K562 (cell line): ENCODE measurements at regions not wholly inside any gene's neighbourhood (a gene's known extent, or its start where the extent isn't known, plus 50 kb on each side); places are given as distances from the start of the nearest gene placed in this dataset.

Source experiments
- ATAC-seq: fragments of 200-7000 bp; cut with Tn5 transposase; 3 replicates; pipeline ENCODE4 v1.9.1; 2020; ENCODE audit warnings: moderate library complexity
- BruUV-seq: library from RNA; stranded (reverse); fragments of 400-500 nt; replicated peaks from 2 replicates; lab custom pipeline; 2021; lab: Mats Ljungman, UMichigan
- CTCF ChIA-PET: fragments of 300-600 bp; formaldehyde crosslinking; extraction: SDS; loops from one replicate; lab custom pipeline; 2021; ENCODE audit warnings: low intra/inter-chr PET ratio; lab: Yijun Ruan, JAX
- POLR2A ChIA-PET: fragments of 300-600, 350-650 bp; sonication (Branson Sonifier 250); formaldehyde crosslinking; extraction: SDS; loops from one replicate; lab custom pipeline; 2021; ENCODE audit warnings: antibody characterized with exemption, inconsistent platforms; lab: Yijun Ruan, JAX
- DNase-seq, 4 experiments: peaks; one replicate each; pipeline versions ENCODE4 v3.0.0 to v3.0.0-alpha.2; 2011 to 2018; ENCODE audit warnings: low spot score in 3 of 4, mixed read lengths in 3 of 4; ENCODE audit errors: extremely low read depth in 1 of 4
- FAIRE-seq: peaks from 2 replicates; lab custom pipeline; 2011; peaks lifted over from hg19 to GRCh38; lab: Jason Lieb, UNC
- H2AFZ ChIP-seq: 2 replicates; pipeline ENCODE4 v1.6.0; 2011; ENCODE audit warnings: low read depth, low read length, control low read depth, inconsistent platforms
- H3K27ac ChIP-seq: fragments of 200-600 bp; 3 replicates; pipeline ENCODE4 v1.8.0; 2011; ENCODE audit warnings: low read depth, mild to moderate bottlenecking, control low read depth, inconsistent platforms, low read length, moderate library complexity, mixed read lengths; ENCODE audit errors: extremely low read depth
- H3K27me3 ChIP-seq, 2 experiments: fragments of 300-600 bp in 1 of 2; 2 replicates in 1 of 2; 3 replicates in 1 of 2; pipeline versions ENCODE4 v1.6.0 to v1.8.0; 2011; ENCODE audit warnings: inconsistent platforms in 2 of 2, low read length in 2 of 2, mild to moderate bottlenecking in 1 of 2, mixed read lengths in 1 of 2, moderate library complexity in 1 of 2; ENCODE audit not compliant: control insufficient read depth in 2 of 2, insufficient read depth in 2 of 2
- H3K36me3 ChIP-seq: fragments of 300-600 bp; 3 replicates; pipeline ENCODE4 v1.8.0; 2011; ENCODE audit warnings: mild to moderate bottlenecking, low read length, inconsistent platforms; ENCODE audit not compliant: control insufficient read depth, insufficient read depth
- H3K4me1 ChIP-seq, 2 experiments: fragments of 200-600 bp in 1 of 2; replicated peaks in 1 of 2; 2 replicates in 1 of 2; 3 replicates in 1 of 2; pipeline versions ENCODE4 v1.5.1 to v1.8.0; 2011; ENCODE audit warnings: inconsistent platforms in 2 of 2, low read length in 2 of 2, mild to moderate bottlenecking in 1 of 2, mixed read lengths in 1 of 2, moderate library complexity in 1 of 2; ENCODE audit not compliant: control insufficient read depth in 2 of 2, insufficient read depth in 2 of 2
- H3K4me2 ChIP-seq: 2 replicates; pipeline ENCODE4 v1.6.1; 2011; ENCODE audit warnings: low read length, control low read depth, inconsistent platforms, mixed read lengths; ENCODE audit not compliant: insufficient read depth
- H3K4me3 ChIP-seq: fragments of 200-600 bp; sonication (generic), shearing (Covaris generic); 2 replicates; pipeline ENCODE4 v1.5.1; 2016; ENCODE audit warnings: control low read depth, inconsistent platforms
- H3K79me2 ChIP-seq: fragments of 200-600 bp; 3 replicates; pipeline ENCODE4 v1.8.0; 2011; ENCODE audit warnings: low read length, inconsistent platforms; ENCODE audit not compliant: control insufficient read depth, insufficient read depth
- H3K9ac ChIP-seq, 2 experiments: 2 replicates each; pipeline versions ENCODE4 v1.6.0 to v1.6.1; 2011; ENCODE audit warnings: low read depth in 2 of 2, low read length in 2 of 2, control low read depth in 1 of 2, inconsistent platforms in 1 of 2, mild to moderate bottlenecking in 1 of 2, mixed read lengths in 1 of 2; ENCODE audit not compliant: insufficient read depth in 1 of 2
- H3K9me1 ChIP-seq: one replicate; pipeline ENCODE4 v1.6.0; 2011; ENCODE audit warnings: inconsistent platforms, mild to moderate bottlenecking, low read length, moderate library complexity; ENCODE audit not compliant: control insufficient read depth, insufficient read depth
- H3K9me3 ChIP-seq: replicated peaks from 2 replicates; pipeline ENCODE4 v1.5.1; 2011; ENCODE audit warnings: low read depth, low read length, inconsistent platforms; ENCODE audit not compliant: control insufficient read depth, insufficient read depth
- H4K20me1 ChIP-seq: replicated peaks from 2 replicates; pipeline ENCODE4 v1.6.1; 2011; ENCODE audit warnings: low read length, inconsistent platforms, mixed read lengths; ENCODE audit not compliant: control insufficient read depth, insufficient read depth
- ADNP ChIP-seq: fragments of 200-800 bp; sonication (Bioruptor generic); IDR thresholded peaks from 2 replicates; pipeline ENCODE4 v1.6.1; 2016; ENCODE audit warnings: missing genetic modification characterization, missing compliant biosample characterization
- AFF1 ChIP-seq, 2 experiments: fragments of 450-650 bp; IDR thresholded peaks; 2 replicates each; pipeline ENCODE4 v1.6.1; 2018; ENCODE audit warnings: mild to moderate bottlenecking in 2 of 2, low read depth in 1 of 2; ENCODE audit not compliant: partially characterized antibody in 2 of 2
- ARID1B ChIP-seq: fragments of 450-650 bp; IDR thresholded peaks from 2 replicates; pipeline ENCODE4 v1.6.1; 2016; ENCODE audit warnings: antibody characterized with exemption, mild to moderate bottlenecking, inconsistent platforms
- ATF3 ChIP-seq, 2 experiments: fragments of 450-650 bp in 1 of 2; sonication (generic) in 1 of 2; formaldehyde crosslinking in 1 of 2; IDR thresholded peaks in 1 of 2; conservative IDR thresholded peaks in 1 of 2; 2 replicates each; pipeline versions ENCODE4 v1.6.1 to v1.8.1; 2016 to 2023; ENCODE audit warnings: mild to moderate bottlenecking in 2 of 2, moderate library complexity in 2 of 2, inconsistent platforms in 1 of 2, missing genetic modification reagents in 1 of 2
- CEBPB ChIP-seq: fragments of 450-650 bp; IDR thresholded peaks from 2 replicates; pipeline ENCODE4 v1.6.1; 2016; ENCODE audit warnings: missing genetic modification characterization, missing compliant biosample characterization
- CEBPG ChIP-seq, 3 experiments: fragments of 200-800 bp in 1 of 3; sonication (Bioruptor generic) in 1 of 3; sonication (generic) in 1 of 3; formaldehyde crosslinking in 1 of 3; IDR thresholded peaks in 2 of 3; conservative IDR thresholded peaks in 1 of 3; 2 replicates each; pipeline versions ENCODE4 v1.6.1 to v1.8.0; 2016 to 2022; ENCODE audit warnings: missing compliant biosample characterization in 2 of 3, missing genetic modification characterization in 2 of 3, mild to moderate bottlenecking in 1 of 3, missing genetic modification reagents in 1 of 3
- DPF2 ChIP-seq: fragments of 450-650 bp; IDR thresholded peaks from 2 replicates; pipeline ENCODE4 v1.6.1; 2016
- EP300 ChIP-seq: IDR thresholded peaks from 2 replicates; pipeline ENCODE4 v1.6.1; 2012; ENCODE audit warnings: low read length, improper control_type of control experiment
- JUND ChIP-seq, 2 experiments: IDR thresholded peaks; 2 replicates in 1 of 2; 3 replicates in 1 of 2; pipeline ENCODE4 v1.6.1; 2011; ENCODE audit warnings: borderline replicate concordance in 2 of 2, low read depth in 2 of 2, low read length in 2 of 2, improper control_type of control experiment in 1 of 2, missing biosample characterization in 1 of 2, missing genetic modification characterization in 1 of 2, missing genetic modification reagents in 1 of 2
- MEF2A ChIP-seq: IDR thresholded peaks from 2 replicates; pipeline ENCODE4 v1.6.1; 2011; ENCODE audit warnings: low read depth, mild to moderate bottlenecking, low read length, moderate library complexity; ENCODE audit not compliant: control insufficient read depth
- PYGO2 ChIP-seq: fragments of 450-650 bp; IDR thresholded peaks from 2 replicates; pipeline ENCODE4 v1.6.1; 2016; ENCODE audit warnings: mild to moderate bottlenecking, missing genetic modification characterization, moderate library complexity, missing compliant biosample characterization
- SMARCA4 ChIP-seq: fragments of 450-650 bp; IDR thresholded peaks from 2 replicates; pipeline ENCODE4 v1.6.1; 2016
- SMARCE1 ChIP-seq: fragments of 450-650 bp; IDR thresholded peaks from 2 replicates; pipeline ENCODE4 v1.7.1; 2016; ENCODE audit warnings: mild to moderate bottlenecking
- TRIM24 ChIP-seq, 2 experiments: fragments of 450-650 bp; IDR thresholded peaks; 2 replicates each; pipeline ENCODE4 v1.6.1; 2016
- ZBTB26 ChIP-seq: fragments of 450-650 bp; formaldehyde crosslinking; IDR thresholded peaks from 2 replicates; pipeline ENCODE4 v1.4.0; 2022; ENCODE audit warnings: missing genetic modification characterization
- ZNF384 ChIP-seq: IDR thresholded peaks from 2 replicates; pipeline ENCODE4 v1.6.1; 2012; ENCODE audit warnings: low read depth, low read length, improper control_type of control experiment
- WGBS: fragments of 100-300 bp; shearing (Covaris generic); methylation state at CpG from one replicate; pipeline ENCODE4 v1.1.6; 2016; ENCODE audit warnings: low coverage, mixed read lengths; ENCODE audit not compliant: insufficient coverage; ENCODE audit errors: missing lambda C conversion rate; 5-methylcytosine and 5-hydroxymethylcytosine counted together
- in situ Hi-C: fragments of 300-500 bp; cut with MboI; formaldehyde crosslinking; loops from 4 replicates; pipeline ENCODE4 v1.15.0; 2018; ENCODE audit warnings: inconsistent platforms, mixed read lengths
- intact Hi-C: fragments of 100-400 bp; cut with micrococcal nuclease; formaldehyde crosslinking; loops from 2 replicates; pipeline ENCODE4 v1.14.2; 2022

GRCh38 chr10:30170814-30171213 lies 111.4 kb upstream of the JCAD start:
- H3K27ac ChIP-seq: no peak overlapping the region
- in situ Hi-C loops: no loop called here
- TF ChIP-seq SMARCE1 (peak; percentile 75; the same call in 1 of the 2 replicates), TRIM24 (IDR thresholded peaks at IDR 0.05) (peak in 1 of 2 experiments; percentile 48; a peak in 1 of 4 replicates), JUND (IDR thresholded peaks at IDR 0.05; ENCODE audit: borderline replicate concordance, low read depth, low read length) (peak; percentile 87), JUND (tag; IDR thresholded peaks at IDR 0.05; ENCODE audit: borderline replicate concordance, low read depth, low read length) (peak; percentile 47; the same call in 1 of the 3 replicates), CEBPG (CRISPR knock-in tag; IDR thresholded peaks at IDR 0.05) (no peak; the same call in 1 of the 2 replicates), CEBPG (tag; conservative IDR thresholded peaks at IDR 0.05 in 1 of 2, IDR thresholded peaks at IDR 0.05 in 1 of 2) (peak; percentile 69 to 74; a peak in 3 of 4 replicates), MEF2A (0 out of 2 replicates have a peak, but pooled peaks have one; percentile 36), ZNF384 (peak; percentile 83), ZBTB26 (no peak), SMARCA4 (peak; percentile 79; the same call in 1 of the 2 replicates), PYGO2 (no peak), ADNP (no peak), AFF1 (IDR thresholded peaks at IDR 0.05; ENCODE audit: low read depth in 1 of 2, partially characterized antibody in 2 of 2) (no peak), EP300 (peak; percentile 20; the same call in 1 of the 2 replicates), ATF3 (IDR thresholded peaks at IDR 0.05) (peak; percentile 84), ATF3 (CRISPR knock-in tag; conservative IDR thresholded peaks at IDR 0.05) (no peak), ARID1B (peak; percentile 71), DPF2 (peak; percentile 54; the same call in 1 of the 2 replicates), CEBPB (tag) (peak; percentile 41; the same call in 1 of the 2 replicates)

More at GRCh38 chr10:30170814-30171213, 111.4 kb upstream of the JCAD start:
- CTCF ChIA-PET: no interaction called here
- Histone ChIP-seq H3K9ac (no peak overlapping the region), H2AFZ (no peak overlapping the region), H3K9me3 (no peaks in the 10 kb centered on the region), H3K4me2 (no peak overlapping the region), H3K36me3 (no peaks in the 10 kb centered on the region), H3K27me3 (peaks cover 0 to 12% of the 10 kb centered on the region in 2 experiments; a peak in 2 of 5 replicates), H3K4me1 (peaks cover 0 to 9% of the 10 kb centered on the region in 2 experiments; a peak in 2 of 5 replicates), H3K4me3 (no peak overlapping the region), H4K20me1 (no peaks in the 10 kb centered on the region), H3K9me1 (no peaks in the 10 kb centered on the region), H3K79me2 (no peaks in the 10 kb centered on the region)
- intact Hi-C loops: no loop called here
- ATAC-seq (no peak; the same call in 2 of the 3 replicates), DNase-seq (no peak), FAIRE-seq (no peak)
- BruUV-seq: no TSS peak
- WGBS: 0% methylated on average over 3 of the region's 3 CpGs
- POLR2A ChIA-PET: interaction anchor here (0.7 kb wide), 1 partner anchor 51 kb away, joined by 3 read pairs; no protein-coding TSS in a partner anchor
